Keratinocyte (primary cell): ENCODE measurements at regions not wholly inside any gene's neighbourhood (a gene's known extent, or its start where the extent isn't known, plus 50 kb on each side); places are given as distances from the start of the nearest gene placed in this dataset.

Experiments used
- DNase-seq: peaks from one replicate; pipeline ENCODE4 v3.0.0-alpha.2; 2011; ENCODE audit warnings: low read depth, missing footprints, low spot score
- FAIRE-seq: peaks from 2 replicates; lab custom pipeline; 2011; peaks lifted over from hg19 to GRCh38; lab: Jason Lieb, UNC
- H2AFZ ChIP-seq: 2 replicates; pipeline ENCODE4 v1.6.0; 2012; ENCODE audit warnings: low read length, control low read depth, inconsistent platforms; ENCODE audit not compliant: control insufficient read depth
- H3K27ac ChIP-seq: 2 replicates; pipeline ENCODE4 v1.5.1; 2011; ENCODE audit warnings: low read length; ENCODE audit not compliant: control insufficient read depth, insufficient read depth
- H3K27me3 ChIP-seq: 3 replicates; pipeline ENCODE4 v1.6.0; 2011; ENCODE audit warnings: low read length; ENCODE audit not compliant: control insufficient read depth, insufficient read depth; ENCODE audit errors: extremely low read depth
- H3K36me3 ChIP-seq, 2 experiments: 2 replicates in 1 of 2; 3 replicates in 1 of 2; pipeline ENCODE4 v1.5.1; 2011; ENCODE audit warnings: low read length in 2 of 2, mild to moderate bottlenecking in 1 of 2; ENCODE audit not compliant: control insufficient read depth in 2 of 2, insufficient read depth in 2 of 2; ENCODE audit errors: extremely low read depth in 1 of 2
- H3K4me1 ChIP-seq: 3 replicates; pipeline ENCODE4 v1.5.1; 2011; ENCODE audit warnings: low read length; ENCODE audit not compliant: control insufficient read depth, insufficient read depth; ENCODE audit errors: extremely low read depth
- H3K4me2 ChIP-seq: 3 replicates; pipeline ENCODE4 v1.6.0; 2011; ENCODE audit warnings: low read depth, low read length; ENCODE audit not compliant: control insufficient read depth, insufficient read depth; ENCODE audit errors: extremely low read depth
- H3K4me3 ChIP-seq, 3 experiments: fragments of 200-600 bp in 1 of 3; sonication (generic) in 1 of 3; 2 replicates in 2 of 3; 3 replicates in 1 of 3; pipeline ENCODE4 v1.5.1; 2011 to 2016; ENCODE audit warnings: low read length in 3 of 3, mild to moderate bottlenecking in 3 of 3, control low read depth in 2 of 3, inconsistent platforms in 1 of 3, low read depth in 1 of 3, mixed read lengths in 1 of 3, mixed run types in 1 of 3, moderate library complexity in 1 of 3; ENCODE audit not compliant: control insufficient read depth in 2 of 3, insufficient read depth in 2 of 3; ENCODE audit errors: extremely low read depth in 1 of 3
- H3K79me2 ChIP-seq: 2 replicates; pipeline ENCODE4 v1.6.0; 2012; ENCODE audit warnings: low read length; ENCODE audit not compliant: control insufficient read depth, insufficient read depth
- H3K9ac ChIP-seq: 3 replicates; pipeline ENCODE4 v1.6.0; 2011; ENCODE audit warnings: low read length; ENCODE audit not compliant: control insufficient read depth, insufficient read depth; ENCODE audit errors: extremely low read depth
- H3K9me1 ChIP-seq: 3 replicates; pipeline ENCODE4 v1.6.0; 2011; ENCODE audit warnings: low read length; ENCODE audit not compliant: control insufficient read depth, insufficient read depth; ENCODE audit errors: extremely low read depth
- H3K9me3 ChIP-seq: 2 replicates; pipeline ENCODE4 v1.5.1; 2012; ENCODE audit warnings: low read depth, low read length; ENCODE audit not compliant: control insufficient read depth
- H4K20me1 ChIP-seq: 3 replicates; pipeline ENCODE4 v1.6.0; 2011; ENCODE audit warnings: low read length; ENCODE audit not compliant: control insufficient read depth, insufficient read depth; ENCODE audit errors: extremely low read depth
- CTCF ChIP-seq, 3 experiments: IDR thresholded peaks in 1 of 3; conservative IDR thresholded peaks in 1 of 3; optimal IDR thresholded peaks in 1 of 3; 2 replicates in 2 of 3; 3 replicates in 1 of 3; pipeline versions ENCODE3 to v1.5.1; 2011; ENCODE audit warnings: low read length in 3 of 3, mild to moderate bottlenecking in 3 of 3, moderate library complexity in 2 of 3, control low read depth in 1 of 3, inconsistent platforms in 1 of 3; ENCODE audit not compliant: insufficient read depth in 2 of 3; ENCODE audit errors: extremely low read depth in 1 of 3
- EZH2 ChIP-seq: IDR thresholded peaks from one replicate; pipeline ENCODE4 v1.6.1; 2012; ENCODE audit warnings: inconsistent platforms, mild to moderate bottlenecking, low read length, moderate library complexity
- dilution Hi-C: fragments of 300-500 bp; cut with MboI; formaldehyde crosslinking; loops from one replicate; pipeline ENCODE4 v1.7.0; 2020; ENCODE audit warnings: low sequenced_read_pairs; ENCODE audit not compliant: extremely low pct_ligation_motif_present

DNA sequence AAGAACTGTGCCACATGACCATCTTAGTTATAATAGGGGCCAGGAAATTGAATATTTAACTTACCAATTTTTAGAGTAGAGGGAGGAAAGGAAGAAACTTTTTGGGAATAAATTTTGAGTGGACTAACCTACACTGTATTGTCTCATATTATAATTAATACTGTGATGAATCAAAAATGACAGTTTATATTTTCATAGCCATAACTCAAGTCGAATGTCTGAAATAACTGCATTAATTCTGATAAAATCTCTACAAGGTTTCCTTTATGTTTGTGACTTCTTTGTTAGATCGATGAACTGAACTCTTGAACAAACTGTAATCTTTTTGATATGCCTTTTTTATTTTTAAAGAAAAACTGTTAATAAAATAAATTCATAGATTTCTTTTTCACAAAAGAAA is 132.8 kb upstream of the DPH6 start:
- H3K79me2 ChIP-seq = no peaks in the 10 kb centered on the region
- H3K4me1 ChIP-seq = peaks cover 3% of the 10 kb centered on the region
- no peak overlapping the region for H3K4me3 ChIP-seq
- DNase-seq (no peak), FAIRE-seq (no peak)
- H3K4me2 ChIP-seq = no peak overlapping the region
- H3K36me3 ChIP-seq = no peaks in the 10 kb centered on the region
- H3K27ac ChIP-seq = no peak overlapping the region
- H4K20me1 ChIP-seq = no peaks in the 10 kb centered on the region
- no peak overlapping the region for H3K9ac ChIP-seq
- no peak overlapping the region for H2AFZ ChIP-seq
- no peaks in the 10 kb centered on the region for H3K9me3 ChIP-seq
- H3K9me1 ChIP-seq = no peaks in the 10 kb centered on the region
- no peaks in the 10 kb centered on the region for H3K27me3 ChIP-seq
- no peak for TF ChIP-seq EZH2
- no peak for TF ChIP-seq CTCF (optimal IDR thresholded peaks at IDR 0.05 in 1 of 3, IDR thresholded peaks at IDR 0.05 in 1 of 3, conservative IDR thresholded peaks at IDR 0.05 in 1 of 3; ENCODE audit: extremely low read depth in 1 of 3, insufficient read depth in 2 of 3, low read length in 3 of 3)
- dilution Hi-C loops = no loop called here

DNA sequence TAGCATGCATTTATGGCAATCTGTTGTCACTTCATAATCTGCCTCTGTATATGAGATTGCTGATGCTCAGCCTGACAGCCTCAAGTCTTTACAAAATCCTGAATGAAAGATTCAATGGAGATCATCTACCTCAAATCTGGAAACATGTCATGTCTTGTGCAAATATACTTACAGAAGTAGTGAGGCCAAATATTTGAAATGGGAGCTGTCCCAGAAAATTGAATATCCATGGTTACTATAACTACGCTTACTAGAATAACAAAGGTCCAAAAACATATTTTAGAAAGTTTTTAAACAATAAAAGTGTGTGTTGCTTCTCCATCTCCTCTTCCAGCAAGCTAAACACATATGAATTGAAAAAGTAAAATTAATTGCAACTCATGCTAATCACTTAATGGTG is 133.2 kb upstream of the DPH6 start:
- FAIRE-seq (no peak), DNase-seq (no peak)
- no peak overlapping the region for H3K4me3 ChIP-seq
- H3K9ac ChIP-seq = no peak overlapping the region
- H3K27ac ChIP-seq = no peak overlapping the region
- H3K4me1 ChIP-seq = peaks cover 3% of the 10 kb centered on the region
- H4K20me1 ChIP-seq = no peaks in the 10 kb centered on the region
- no peaks in the 10 kb centered on the region for H3K9me1 ChIP-seq
- no peaks in the 10 kb centered on the region for H3K27me3 ChIP-seq
- peak overlapping the region; percentile 8 for H3K4me2 ChIP-seq
- dilution Hi-C loops = no loop called here
- no peaks in the 10 kb centered on the region for H3K79me2 ChIP-seq
- H3K36me3 ChIP-seq = no peaks in the 10 kb centered on the region
- H2AFZ ChIP-seq = no peak overlapping the region
- TF ChIP-seq CTCF (optimal IDR thresholded peaks at IDR 0.05 in 1 of 3, IDR thresholded peaks at IDR 0.05 in 1 of 3, conservative IDR thresholded peaks at IDR 0.05 in 1 of 3; ENCODE audit: extremely low read depth in 1 of 3, insufficient read depth in 2 of 3, low read length in 3 of 3) = no peak
- no peak for TF ChIP-seq EZH2
- no peaks in the 10 kb centered on the region for H3K9me3 ChIP-seq
